ENCODE measurements at regions not wholly inside any gene's neighbourhood (a gene's known extent, or its start where the extent isn't known, plus 50 kb on each side); places are given as distances from the start of the nearest gene placed in this dataset.

- DNase-seq, result no peak
- Histone ChIP-seq H3K27ac (ENCODE audit: insufficient read depth in 1 of 2, low read depth in 1 of 2, low read length in 2 of 2, poor library complexity in 1 of 2, severe bottlenecking in 2 of 2) (no peak overlapping the region), H3K4me3 (ENCODE audit: control insufficient read depth in 1 of 7, extremely low read depth in 1 of 7, insufficient read depth in 4 of 7, low read depth in 2 of 7, low read length in 6 of 7) (no peak overlapping the region), H3K4me1 (ENCODE audit: control extremely low read depth in 1 of 4, control insufficient read depth in 4 of 4, insufficient read depth in 4 of 4, low read length in 3 of 4) (no peaks in the 10 kb centered on the region), H3K36me3 (ENCODE audit: control insufficient read depth in 4 of 4, insufficient read depth in 4 of 4, low read length in 3 of 4) (no peaks in the 10 kb centered on the region), H3K9me3 (ENCODE audit: control extremely low read depth in 1 of 5, control insufficient read depth in 4 of 5, insufficient read depth in 2 of 5, low read depth in 1 of 5, low read length in 4 of 5) (peaks cover 0 to 2% (median 0%) of the 10 kb centered on the region in 5 experiments), H3K27me3 (replicated peaks in 2 of 5; ENCODE audit: control insufficient read depth in 4 of 5, insufficient read depth in 5 of 5, low read length in 4 of 5) (no peaks in the 10 kb centered on the region)
- CTCF ChIA-PET, result no interaction called here
- 100% methylated on average over 1 of the region's 2 CpGs for WGBS (ENCODE audit: insufficient coverage)
- POLR2A ChIA-PET, result no interaction called here
Measured at GRCh38 chr4:31392923-31393322, 672.8 kb downstream of the PCDH7 start.

- Histone ChIP-seq H3K27me3 (replicated peaks in 2 of 5; ENCODE audit: control insufficient read depth in 4 of 5, insufficient read depth in 5 of 5, low read length in 4 of 5) (no peaks in the 10 kb centered on the region), H3K27ac (ENCODE audit: insufficient read depth in 1 of 2, low read depth in 1 of 2, low read length in 2 of 2, poor library complexity in 1 of 2, severe bottlenecking in 2 of 2) (no peak overlapping the region), H3K9me3 (ENCODE audit: control extremely low read depth in 1 of 5, control insufficient read depth in 4 of 5, insufficient read depth in 2 of 5, low read depth in 1 of 5, low read length in 4 of 5) (no peaks in the 10 kb centered on the region), H3K4me3 (ENCODE audit: control insufficient read depth in 1 of 7, extremely low read depth in 1 of 7, insufficient read depth in 4 of 7, low read depth in 2 of 7, low read length in 6 of 7) (no peak overlapping the region), H3K4me1 (ENCODE audit: control extremely low read depth in 1 of 4, control insufficient read depth in 4 of 4, insufficient read depth in 4 of 4, low read length in 3 of 4) (no peaks in the 10 kb centered on the region), H3K36me3 (ENCODE audit: control insufficient read depth in 4 of 4, insufficient read depth in 4 of 4, low read length in 3 of 4) (no peaks in the 10 kb centered on the region)
- POLR2A ChIA-PET, result no interaction called here
- CTCF ChIA-PET, result no interaction called here
- no peak for DNase-seq
- 100% methylated on average over 2 of the region's 3 CpGs for WGBS (ENCODE audit: insufficient coverage)
Measured at GRCh38 chr4:31408121-31408520, 688.0 kb downstream of the PCDH7 start.

GRCh38 chr4:31411565-31411964, 691.4 kb downstream of the PCDH7 start:
- Histone ChIP-seq H3K4me3 (ENCODE audit: control insufficient read depth in 1 of 7, extremely low read depth in 1 of 7, insufficient read depth in 4 of 7, low read depth in 2 of 7, low read length in 6 of 7) (no peak overlapping the region), H3K4me1 (ENCODE audit: control extremely low read depth in 1 of 4, control insufficient read depth in 4 of 4, insufficient read depth in 4 of 4, low read length in 3 of 4) (no peaks in the 10 kb centered on the region), H3K27me3 (replicated peaks in 2 of 5; ENCODE audit: control insufficient read depth in 4 of 5, insufficient read depth in 5 of 5, low read length in 4 of 5) (no peaks in the 10 kb centered on the region), H3K9me3 (ENCODE audit: control extremely low read depth in 1 of 5, control insufficient read depth in 4 of 5, insufficient read depth in 2 of 5, low read depth in 1 of 5, low read length in 4 of 5) (no peaks in the 10 kb centered on the region), H3K36me3 (ENCODE audit: control insufficient read depth in 4 of 4, insufficient read depth in 4 of 4, low read length in 3 of 4) (no peaks in the 10 kb centered on the region), H3K27ac (ENCODE audit: insufficient read depth in 1 of 2, low read depth in 1 of 2, low read length in 2 of 2, poor library complexity in 1 of 2, severe bottlenecking in 2 of 2) (no peak overlapping the region)
- WGBS (ENCODE audit: insufficient coverage), result no CpG with 5 or more reads among the region's 1 CpG
- no peak for DNase-seq
- ChIA-PET CTCF (no interaction called here), POLR2A (no interaction called here)

GRCh38 chr4:31415629-31416028, 695.5 kb downstream of the PCDH7 start:
- Histone ChIP-seq H3K27ac (ENCODE audit: insufficient read depth in 1 of 2, low read depth in 1 of 2, low read length in 2 of 2, poor library complexity in 1 of 2, severe bottlenecking in 2 of 2) (no peak overlapping the region), H3K27me3 (replicated peaks in 2 of 5; ENCODE audit: control insufficient read depth in 4 of 5, insufficient read depth in 5 of 5, low read length in 4 of 5) (no peaks in the 10 kb centered on the region), H3K9me3 (ENCODE audit: control extremely low read depth in 1 of 5, control insufficient read depth in 4 of 5, insufficient read depth in 2 of 5, low read depth in 1 of 5, low read length in 4 of 5) (no peaks in the 10 kb centered on the region), H3K4me1 (ENCODE audit: control extremely low read depth in 1 of 4, control insufficient read depth in 4 of 4, insufficient read depth in 4 of 4, low read length in 3 of 4) (no peaks in the 10 kb centered on the region), H3K36me3 (ENCODE audit: control insufficient read depth in 4 of 4, insufficient read depth in 4 of 4, low read length in 3 of 4) (no peaks in the 10 kb centered on the region), H3K4me3 (ENCODE audit: control insufficient read depth in 1 of 7, extremely low read depth in 1 of 7, insufficient read depth in 4 of 7, low read depth in 2 of 7, low read length in 6 of 7) (no peak overlapping the region)
- POLR2A ChIA-PET, result no interaction called here
- no CpG with 5 or more reads among the region's 3 CpGs for WGBS (ENCODE audit: insufficient coverage)
- DNase-seq, result no peak
- CTCF ChIA-PET, result no interaction called here

GRCh38 chr4:31416498-31416897, 696.3 kb downstream of the PCDH7 start:
- no peak overlapping the region for H3K27ac ChIP-seq (ENCODE audit: insufficient read depth in 1 of 2, low read depth in 1 of 2, low read length in 2 of 2, poor library complexity in 1 of 2, severe bottlenecking in 2 of 2)
- H3K36me3 ChIP-seq (ENCODE audit: control insufficient read depth in 4 of 4, insufficient read depth in 4 of 4, low read length in 3 of 4), result no peaks in the 10 kb centered on the region
- no peaks in the 10 kb centered on the region for H3K4me1 ChIP-seq (ENCODE audit: control extremely low read depth in 1 of 4, control insufficient read depth in 4 of 4, insufficient read depth in 4 of 4, low read length in 3 of 4)
- WGBS (ENCODE audit: insufficient coverage), result 91% methylated on average over 7 of the region's 7 CpGs
- no peak overlapping the region for H3K4me3 ChIP-seq (ENCODE audit: control insufficient read depth in 1 of 7, extremely low read depth in 1 of 7, insufficient read depth in 4 of 7, low read depth in 2 of 7, low read length in 6 of 7)
- no peaks in the 10 kb centered on the region for H3K27me3 ChIP-seq (replicated peaks in 2 of 5; ENCODE audit: control insufficient read depth in 4 of 5, insufficient read depth in 5 of 5, low read length in 4 of 5)
- DNase-seq, result no peak
- ChIA-PET CTCF (no interaction called here), POLR2A (no interaction called here)
- no peaks in the 10 kb centered on the region for H3K9me3 ChIP-seq (ENCODE audit: control extremely low read depth in 1 of 5, control insufficient read depth in 4 of 5, insufficient read depth in 2 of 5, low read depth in 1 of 5, low read length in 4 of 5)

GRCh38 chr4:31417040-31417439, 696.9 kb downstream of the PCDH7 start:
- 87% methylated on average over 3 of the region's 3 CpGs for WGBS (ENCODE audit: insufficient coverage)
- H3K27ac ChIP-seq (ENCODE audit: insufficient read depth in 1 of 2, low read depth in 1 of 2, low read length in 2 of 2, poor library complexity in 1 of 2, severe bottlenecking in 2 of 2), result no peak overlapping the region
- no peak overlapping the region for H3K4me3 ChIP-seq (ENCODE audit: control insufficient read depth in 1 of 7, extremely low read depth in 1 of 7, insufficient read depth in 4 of 7, low read depth in 2 of 7, low read length in 6 of 7)
- POLR2A ChIA-PET, result no interaction called here
- H3K27me3 ChIP-seq (replicated peaks in 2 of 5; ENCODE audit: control insufficient read depth in 4 of 5, insufficient read depth in 5 of 5, low read length in 4 of 5), result no peaks in the 10 kb centered on the region
- no peaks in the 10 kb centered on the region for H3K4me1 ChIP-seq (ENCODE audit: control extremely low read depth in 1 of 4, control insufficient read depth in 4 of 4, insufficient read depth in 4 of 4, low read length in 3 of 4)
- CTCF ChIA-PET, result no interaction called here
- no peaks in the 10 kb centered on the region for H3K36me3 ChIP-seq (ENCODE audit: control insufficient read depth in 4 of 4, insufficient read depth in 4 of 4, low read length in 3 of 4)
- DNase-seq, result no peak
- H3K9me3 ChIP-seq (ENCODE audit: control extremely low read depth in 1 of 5, control insufficient read depth in 4 of 5, insufficient read depth in 2 of 5, low read depth in 1 of 5, low read length in 4 of 5), result no peaks in the 10 kb centered on the region

- POLR2A ChIA-PET, result no interaction called here
Measured at GRCh38 chr4:31422006-31422405, 701.8 kb downstream of the PCDH7 start.

More at GRCh38 chr4:31422006-31422405, 701.8 kb downstream of the PCDH7 start:
- H3K9me3 ChIP-seq (ENCODE audit: control extremely low read depth in 1 of 5, control insufficient read depth in 4 of 5, insufficient read depth in 2 of 5, low read depth in 1 of 5, low read length in 4 of 5), result no peaks in the 10 kb centered on the region
- CTCF ChIA-PET, result interaction anchor here (2.5 kb wide), 1 partner anchor 9 kb away, joined by 7 read pairs; no protein-coding TSS in a partner anchor
- no peaks in the 10 kb centered on the region for H3K27me3 ChIP-seq (replicated peaks in 2 of 5; ENCODE audit: control insufficient read depth in 4 of 5, insufficient read depth in 5 of 5, low read length in 4 of 5)
- H3K4me1 ChIP-seq (ENCODE audit: control extremely low read depth in 1 of 4, control insufficient read depth in 4 of 4, insufficient read depth in 4 of 4, low read length in 3 of 4), result no peaks in the 10 kb centered on the region
- DNase-seq, result no peak
- no peak overlapping the region for H3K4me3 ChIP-seq (ENCODE audit: control insufficient read depth in 1 of 7, extremely low read depth in 1 of 7, insufficient read depth in 4 of 7, low read depth in 2 of 7, low read length in 6 of 7)
- WGBS (ENCODE audit: insufficient coverage), result 100% methylated on average over 1 of the region's 2 CpGs
- H3K27ac ChIP-seq (ENCODE audit: insufficient read depth in 1 of 2, low read depth in 1 of 2, low read length in 2 of 2, poor library complexity in 1 of 2, severe bottlenecking in 2 of 2), result no peak overlapping the region
- no peaks in the 10 kb centered on the region for H3K36me3 ChIP-seq (ENCODE audit: control insufficient read depth in 4 of 4, insufficient read depth in 4 of 4, low read length in 3 of 4)

Data from common myeloid progenitor, CD34-positive (primary cell).